Liver (tissue), 3 donors: ENCODE measurements at regions not wholly inside any gene's neighbourhood (a gene's known extent, or its start where the extent isn't known, plus 50 kb on each side); places are given as distances from the start of the nearest gene placed in this dataset.

Experiments used
- CTCF ChIP-seq: fragments of 150-350 bp; IDR thresholded peaks from 2 replicates; pipeline ENCODE4 v1.5.1; 2017; ENCODE audit warnings: improper control_type of control experiment, low read depth, low read length; ENCODE audit not compliant: missing input control
- RAD21 ChIP-seq, 2 donors: IDR thresholded peaks; 2 replicates each; pipeline ENCODE4 v1.6.1; 2016; ENCODE audit warnings: antibody characterized with exemption in 2 of 2, mild to moderate bottlenecking in 2 of 2
- SP1 ChIP-seq: IDR thresholded peaks from 2 replicates; pipeline ENCODE4 v1.6.1; 2018; ENCODE audit warnings: antibody characterized with exemption, mild to moderate bottlenecking
- TAF1 ChIP-seq: conservative IDR thresholded peaks from 2 replicates; pipeline ENCODE4 v1.6.1; 2016; ENCODE audit warnings: antibody characterized with exemption, mild to moderate bottlenecking
- YY1 ChIP-seq: IDR thresholded peaks from 2 replicates; pipeline ENCODE4 v1.6.1; 2016; ENCODE audit warnings: antibody characterized with exemption, mild to moderate bottlenecking
- donor health status: healthy.
- donor health status: healthy.

- no peak for TF ChIP-seq CTCF
- TF ChIP-seq SP1, result no peak
- no peak for TF ChIP-seq TAF1
- TF ChIP-seq RAD21 (IDR thresholded peaks at IDR 0.05), result no peak
- no peak for TF ChIP-seq YY1
These were observed 88.3 kb upstream of the PLEKHM1 start for GRCh38 chr17:45578516-45579455.
